ENCODE measurements at regions not wholly inside any gene's neighbourhood (a gene's known extent, or its start where the extent isn't known, plus 50 kb on each side); places are given as distances from the start of the nearest gene placed in this dataset.

DNA sequence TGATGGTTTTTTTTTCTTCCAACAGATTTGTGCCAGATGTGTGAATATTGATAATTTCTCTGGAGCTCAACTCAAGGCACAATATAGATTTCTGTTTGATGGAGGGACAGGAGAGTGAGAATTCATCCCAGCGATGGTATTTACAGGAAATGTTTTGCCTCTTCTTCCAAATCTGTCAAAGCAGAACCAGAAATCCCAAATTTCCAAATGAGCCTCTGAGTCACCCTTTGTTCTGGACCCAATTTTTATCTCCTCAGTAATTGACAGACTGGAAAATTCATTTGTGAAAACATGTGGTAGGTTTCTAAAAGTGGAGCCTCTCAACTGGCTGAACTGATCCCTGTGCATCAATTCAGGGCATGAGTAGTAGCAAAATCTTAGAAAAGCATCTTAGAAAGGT lies 223.2 kb upstream of the TSHZ2 start:
- TF ChIP-seq EP300 (IDR thresholded peaks at IDR 0.05) (no peak), POLR2AphosphoS5 (IDR thresholded peaks at IDR 0.05) (no peak)
- TF ChIP-seq, protein P1, sequence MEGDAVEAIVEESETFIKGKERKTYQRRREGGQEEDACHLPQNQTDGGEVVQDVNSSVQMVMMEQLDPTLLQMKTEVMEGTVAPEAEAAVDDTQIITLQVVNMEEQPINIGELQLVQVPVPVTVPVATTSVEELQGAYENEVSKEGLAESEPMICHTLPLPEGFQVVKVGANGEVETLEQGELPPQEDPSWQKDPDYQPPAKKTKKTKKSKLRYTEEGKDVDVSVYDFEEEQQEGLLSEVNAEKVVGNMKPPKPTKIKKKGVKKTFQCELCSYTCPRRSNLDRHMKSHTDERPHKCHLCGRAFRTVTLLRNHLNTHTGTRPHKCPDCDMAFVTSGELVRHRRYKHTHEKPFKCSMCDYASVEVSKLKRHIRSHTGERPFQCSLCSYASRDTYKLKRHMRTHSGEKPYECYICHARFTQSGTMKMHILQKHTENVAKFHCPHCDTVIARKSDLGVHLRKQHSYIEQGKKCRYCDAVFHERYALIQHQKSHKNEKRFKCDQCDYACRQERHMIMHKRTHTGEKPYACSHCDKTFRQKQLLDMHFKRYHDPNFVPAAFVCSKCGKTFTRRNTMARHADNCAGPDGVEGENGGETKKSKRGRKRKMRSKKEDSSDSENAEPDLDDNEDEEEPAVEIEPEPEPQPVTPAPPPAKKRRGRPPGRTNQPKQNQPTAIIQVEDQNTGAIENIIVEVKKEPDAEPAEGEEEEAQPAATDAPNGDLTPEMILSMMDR (IDR thresholded peaks at IDR 0.05) = no peak
